SK-N-SH (cell line): ENCODE measurements at regions not wholly inside any gene's neighbourhood (a gene's known extent, or its start where the extent isn't known, plus 50 kb on each side); places are given as distances from the start of the nearest gene placed in this dataset.

Experiments
- CTCF ChIP-seq: fragments of 200-600 bp; sonication (generic); IDR thresholded peaks from 2 replicates; pipeline ENCODE4 v1.6.1; 2017; ENCODE audit warnings: antibody characterized with exemption, mild to moderate bottlenecking, moderate library complexity
- JUND ChIP-seq: IDR thresholded peaks from 2 replicates; pipeline ENCODE4 v1.4.0; 2012
- NFIC ChIP-seq: IDR thresholded peaks from 2 replicates; pipeline ENCODE4 v1.4.0; 2012; ENCODE audit warnings: borderline replicate concordance
- POLR2AphosphoS5 ChIP-seq: IDR thresholded peaks from 2 replicates; pipeline ENCODE4 v1.6.1; 2012; ENCODE audit warnings: low read depth, low read length
- TCF12 ChIP-seq: IDR thresholded peaks from 2 replicates; pipeline ENCODE4 v1.4.0; 2012

- no peak for TF ChIP-seq POLR2AphosphoS5
- TF ChIP-seq CTCF = no peak
- TF ChIP-seq JUND = no peak
- no peak for TF ChIP-seq TCF12
- no peak for TF ChIP-seq NFIC
Measured at GRCh38 chr13:86082121-86082520, 282.9 kb upstream of the SLITRK6 start.
